ENCODE measurements at regions not wholly inside any gene's neighbourhood (a gene's known extent, or its start where the extent isn't known, plus 50 kb on each side); places are given as distances from the start of the nearest gene placed in this dataset.

GRCh38 chr1:30655672-30656071 is 67.7 kb downstream of the MATN1 start (continued):
- TF ChIP-seq KDM1A (IDR thresholded peaks at IDR 0.05; ENCODE audit: borderline replicate concordance) = no peak

DNA sequence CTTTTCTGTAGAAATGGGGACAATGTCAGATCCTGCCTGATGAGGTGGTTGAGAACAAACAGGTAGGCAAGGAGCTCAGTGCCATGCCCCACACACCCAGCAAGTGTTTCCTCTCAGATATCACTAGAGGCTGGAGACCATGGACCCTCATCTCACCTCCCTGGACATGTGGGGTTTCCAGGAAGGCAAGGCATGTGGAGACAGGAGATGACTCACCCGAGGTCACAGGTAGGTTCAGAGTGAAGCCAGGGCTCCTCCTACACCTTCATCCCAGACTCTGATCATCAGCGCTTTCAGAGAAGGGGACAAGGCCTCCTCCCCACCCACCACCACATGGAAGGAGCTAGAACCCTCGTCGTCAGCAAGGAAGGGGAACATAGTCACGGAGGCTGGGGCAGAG is 69.2 kb downstream of the MATN1 start:
- Histone ChIP-seq H3K27me3 (replicated peaks in 1 of 2; ENCODE audit: control insufficient read depth in 2 of 2, insufficient read depth in 2 of 2, low read length in 1 of 2) (no peaks in the 10 kb centered on the region), H3K9me3 (replicated peaks; ENCODE audit: control insufficient read depth, insufficient read depth, low read length) (no peaks in the 10 kb centered on the region; the same call in 2 of the 3 replicates), H3K4me3 (no peak overlapping the region), H3K36me3 (ENCODE audit: control insufficient read depth in 2 of 2, insufficient read depth in 2 of 2, low read length in 1 of 2) (no peaks in the 10 kb centered on the region), H3K9ac (ENCODE audit: control insufficient read depth, insufficient read depth, low read length) (no peak overlapping the region), H2AFZ (ENCODE audit: control insufficient read depth, low read depth, low read length) (no peak overlapping the region), H3K4me2 (ENCODE audit: control insufficient read depth, insufficient read depth) (no peak overlapping the region), H3K4me1 (ENCODE audit: control insufficient read depth, insufficient read depth, low read length) (no peaks in the 10 kb centered on the region), H3K27ac (ENCODE audit: control insufficient read depth, insufficient read depth) (no peak overlapping the region), H3K79me2 (ENCODE audit: control insufficient read depth, insufficient read depth, low read length) (no peaks in the 10 kb centered on the region), H4K20me1 (ENCODE audit: control insufficient read depth, insufficient read depth) (no peaks in the 10 kb centered on the region)
- DNase-seq (ENCODE audit: low read depth, low spot score) = no peak
- CTCF ChIA-PET = no interaction called here
- no peak for ATAC-seq
- POLR2A ChIA-PET = no interaction called here
- FAIRE-seq = no peak
- TF ChIP-seq RAD21 (IDR thresholded peaks at IDR 0.05; ENCODE audit: insufficient read depth, low read depth, low read length) (no peak), KDM1A (IDR thresholded peaks at IDR 0.05; ENCODE audit: borderline replicate concordance) (no peak), SMARCA5 (IDR thresholded peaks at IDR 0.05) (no peak), MAX (IDR thresholded peaks at IDR 0.05; ENCODE audit: low read depth, low read length) (no peak)
- no TSS peak for BruUV-seq (replicated peaks)
- SMC1A ChIA-PET (ENCODE audit: uncharacterized antibody, unreplicated experiment) = no interaction called here
- WGBS (ENCODE audit: insufficient coverage, insufficient replicate concordance, low lambda C conversion rate, missing lambda C conversion rate) = 27% methylated on average over 5 of the region's 5 CpGs
- RAD21 ChIA-PET (ENCODE audit: unreplicated experiment) = no interaction called here
- intact Hi-C loops (cut with micrococcal nuclease; ENCODE audit: unreplicated experiment) (no loop called here), in situ Hi-C loops (cut with MboI) (no loop called here)

DNA sequence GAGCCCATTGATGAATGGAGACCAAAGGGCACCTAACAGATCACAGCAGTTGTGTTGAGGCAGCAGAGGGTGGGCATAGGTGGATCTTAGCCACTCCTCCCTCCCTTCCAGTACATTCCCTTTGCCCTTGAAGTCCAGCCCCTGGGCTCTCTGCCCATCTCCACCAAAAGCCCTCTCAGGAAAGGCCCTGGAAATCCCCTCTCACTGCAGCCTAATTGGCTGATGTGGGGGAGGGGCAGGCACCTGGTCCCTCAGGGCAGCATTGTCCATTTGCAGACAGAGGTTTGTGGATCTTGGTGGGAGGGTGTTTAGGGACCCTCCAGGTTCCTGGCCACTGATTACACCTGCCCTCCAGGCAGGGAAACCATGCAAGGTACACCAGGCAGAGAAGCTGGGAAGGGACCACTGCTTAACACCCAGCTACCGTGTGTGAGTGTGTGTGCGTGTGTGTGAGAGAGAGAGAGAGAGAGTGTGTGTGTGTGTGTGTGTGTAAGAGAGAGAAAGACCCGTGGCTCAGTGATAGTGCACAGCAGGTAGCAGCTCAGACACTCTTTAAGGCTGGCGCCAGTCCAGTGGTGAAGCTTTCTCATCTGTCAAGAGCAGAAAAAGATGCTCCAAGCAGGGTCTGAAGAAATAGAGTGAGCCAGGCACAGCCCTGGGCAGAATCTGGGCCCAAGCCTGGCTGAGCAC is 71.1 kb downstream of the MATN1 start:
- ChIA-PET CTCF (no interaction called here), POLR2A (no interaction called here), SMC1A (ENCODE audit: uncharacterized antibody, unreplicated experiment) (no interaction called here), RAD21 (ENCODE audit: unreplicated experiment) (no interaction called here)
- ATAC-seq = no peak
- no peak overlapping the region for H3K4me3 ChIP-seq
- no peak for DNase-seq (ENCODE audit: low read depth, low spot score)
- no peaks in the 10 kb centered on the region for H3K4me1 ChIP-seq (ENCODE audit: control insufficient read depth, insufficient read depth, low read length)
- no peak overlapping the region for H3K4me2 ChIP-seq (ENCODE audit: control insufficient read depth, insufficient read depth)
- 48% methylated on average over 4 of the region's 4 CpGs for WGBS (ENCODE audit: insufficient coverage, insufficient replicate concordance, low lambda C conversion rate, missing lambda C conversion rate)
- H2AFZ ChIP-seq (ENCODE audit: control insufficient read depth, low read depth, low read length) = no peak overlapping the region
- no peaks in the 10 kb centered on the region for H3K36me3 ChIP-seq (ENCODE audit: control insufficient read depth in 2 of 2, insufficient read depth in 2 of 2, low read length in 1 of 2)
- intact Hi-C loops (cut with micrococcal nuclease; ENCODE audit: unreplicated experiment) (no loop called here), in situ Hi-C loops (cut with MboI) (no loop called here)
- no peak overlapping the region for H3K9ac ChIP-seq (ENCODE audit: control insufficient read depth, insufficient read depth, low read length)
- no peaks in the 10 kb centered on the region; the same call in 2 of the 3 replicates for H3K9me3 ChIP-seq (replicated peaks; ENCODE audit: control insufficient read depth, insufficient read depth, low read length)
- no peaks in the 10 kb centered on the region for H3K27me3 ChIP-seq (replicated peaks in 1 of 2; ENCODE audit: control insufficient read depth in 2 of 2, insufficient read depth in 2 of 2, low read length in 1 of 2)
- H4K20me1 ChIP-seq (ENCODE audit: control insufficient read depth, insufficient read depth) = no peaks in the 10 kb centered on the region
- no peak for FAIRE-seq
- H3K79me2 ChIP-seq (ENCODE audit: control insufficient read depth, insufficient read depth, low read length) = no peaks in the 10 kb centered on the region
- no TSS peak for BruUV-seq (replicated peaks)
- no peak overlapping the region for H3K27ac ChIP-seq (ENCODE audit: control insufficient read depth, insufficient read depth)
- TF ChIP-seq, protein P1, sequence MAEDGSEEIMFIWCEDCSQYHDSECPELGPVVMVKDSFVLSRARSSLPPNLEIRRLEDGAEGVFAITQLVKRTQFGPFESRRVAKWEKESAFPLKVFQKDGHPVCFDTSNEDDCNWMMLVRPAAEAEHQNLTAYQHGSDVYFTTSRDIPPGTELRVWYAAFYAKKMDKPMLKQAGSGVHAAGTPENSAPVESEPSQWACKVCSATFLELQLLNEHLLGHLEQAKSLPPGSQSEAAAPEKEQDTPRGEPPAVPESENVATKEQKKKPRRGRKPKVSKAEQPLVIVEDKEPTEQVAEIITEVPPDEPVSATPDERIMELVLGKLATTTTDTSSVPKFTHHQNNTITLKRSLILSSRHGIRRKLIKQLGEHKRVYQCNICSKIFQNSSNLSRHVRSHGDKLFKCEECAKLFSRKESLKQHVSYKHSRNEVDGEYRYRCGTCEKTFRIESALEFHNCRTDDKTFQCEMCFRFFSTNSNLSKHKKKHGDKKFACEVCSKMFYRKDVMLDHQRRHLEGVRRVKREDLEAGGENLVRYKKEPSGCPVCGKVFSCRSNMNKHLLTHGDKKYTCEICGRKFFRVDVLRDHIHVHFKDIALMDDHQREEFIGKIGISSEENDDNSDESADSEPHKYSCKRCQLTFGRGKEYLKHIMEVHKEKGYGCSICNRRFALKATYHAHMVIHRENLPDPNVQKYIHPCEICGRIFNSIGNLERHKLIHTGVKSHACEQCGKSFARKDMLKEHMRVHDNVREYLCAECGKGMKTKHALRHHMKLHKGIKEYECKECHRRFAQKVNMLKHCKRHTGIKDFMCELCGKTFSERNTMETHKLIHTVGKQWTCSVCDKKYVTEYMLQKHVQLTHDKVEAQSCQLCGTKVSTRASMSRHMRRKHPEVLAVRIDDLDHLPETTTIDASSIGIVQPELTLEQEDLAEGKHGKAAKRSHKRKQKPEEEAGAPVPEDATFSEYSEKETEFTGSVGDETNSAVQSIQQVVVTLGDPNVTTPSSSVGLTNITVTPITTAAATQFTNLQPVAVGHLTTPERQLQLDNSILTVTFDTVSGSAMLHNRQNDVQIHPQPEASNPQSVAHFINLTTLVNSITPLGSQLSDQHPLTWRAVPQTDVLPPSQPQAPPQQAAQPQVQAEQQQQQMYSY (CRISPR knock-in tag; IDR thresholded peaks at IDR 0.05) = no peak
- TF ChIP-seq IKZF1 (conservative IDR thresholded peaks at IDR 0.05) (no peak), SREBF1 (IDR thresholded peaks at IDR 0.05; ENCODE audit: low read length) (no peak), ZZZ3 (IDR thresholded peaks at IDR 0.05; ENCODE audit: control insufficient read depth, insufficient read length, low read depth) (no peak), SIX5 (IDR thresholded peaks at IDR 0.05; ENCODE audit: low read depth, low read length, severe bottlenecking) (no peak), NFIC (IDR thresholded peaks at IDR 0.05; ENCODE audit: low read depth, low read length) (no peak), RELB (IDR thresholded peaks at IDR 0.05; ENCODE audit: low read depth) (no peak)
